ENCODE measurements at regions not wholly inside any gene's neighbourhood (a gene's known extent, or its start where the extent isn't known, plus 50 kb on each side); places are given as distances from the start of the nearest gene placed in this dataset.

GRCh38 chr15:96408591-96409183 is 78.2 kb downstream of the NR2F2 start:
- ChIA-PET CTCF (interaction anchor here (1.1 kb wide), 1 partner anchor 13 kb away, joined by 3 read pairs; no protein-coding TSS in a partner anchor), POLR2A (no interaction called here)
- no peak for TF ChIP-seq CTCF (IDR thresholded peaks at IDR 0.05; ENCODE audit: control extremely low read depth, extremely low read depth, low read depth, missing control alignments)
- DNase-seq (ENCODE audit: extremely low spot score) = no peak

- CTCF ChIA-PET = no interaction called here
- POLR2A ChIA-PET = no interaction called here
- no peak for DNase-seq (ENCODE audit: extremely low spot score)
- no peak for TF ChIP-seq CTCF (IDR thresholded peaks at IDR 0.05; ENCODE audit: control extremely low read depth, extremely low read depth, low read depth, missing control alignments)
These were observed 79.0 kb downstream of the NR2F2 start for GRCh38 chr15:96409215-96410138.

- TF ChIP-seq CTCF (IDR thresholded peaks at IDR 0.05; ENCODE audit: control extremely low read depth, extremely low read depth, low read depth, missing control alignments) = no peak
- ChIA-PET CTCF (no interaction called here), POLR2A (no interaction called here)
- no peak for DNase-seq (ENCODE audit: extremely low spot score)
These were observed 79.9 kb downstream of the NR2F2 start for GRCh38 chr15:96410175-96411055.

GRCh38 chr15:96411056-96412031 is 80.8 kb downstream of the NR2F2 start:
- CTCF ChIA-PET = no interaction called here
- no peak for DNase-seq (ENCODE audit: extremely low spot score)
- POLR2A ChIA-PET = no interaction called here
- no peak for TF ChIP-seq CTCF (IDR thresholded peaks at IDR 0.05; ENCODE audit: control extremely low read depth, extremely low read depth, low read depth, missing control alignments)

- DNase-seq (ENCODE audit: extremely low spot score) = no peak
- POLR2A ChIA-PET = no interaction called here
- CTCF ChIA-PET = interaction anchor here (1.0 kb wide), 1 partner anchor 56 kb away, joined by 3 read pairs; no protein-coding TSS in a partner anchor
- no peak for TF ChIP-seq CTCF (IDR thresholded peaks at IDR 0.05; ENCODE audit: control extremely low read depth, extremely low read depth, low read depth, missing control alignments)
These were observed 81.8 kb downstream of the NR2F2 start for GRCh38 chr15:96412045-96412905.

Measured in GM10248 (cell line).